ENCODE measurements at regions not wholly inside any gene's neighbourhood (a gene's known extent, or its start where the extent isn't known, plus 50 kb on each side); places are given as distances from the start of the nearest gene placed in this dataset.

GRCh38 chr4:119729835-119730670 is 101.4 kb upstream of the PDE5A start:
- H3K4me3 Mint-ChIP-seq: no peak overlapping the region
- Histone ChIP-seq H3K27ac (ENCODE audit: low read depth in 1 of 2, low read length in 2 of 2) (no peak overlapping the region), H3K4me3 (ENCODE audit: low read length) (no peak overlapping the region), H3K9me3 (ENCODE audit: control insufficient read depth in 1 of 2, insufficient read depth in 1 of 2, low read length in 2 of 2) (no peaks in the 10 kb centered on the region), H3K4me1 (ENCODE audit: insufficient read depth, low read length) (no peaks in the 10 kb centered on the region), H3K36me3 (ENCODE audit: insufficient read depth, low read length) (no peaks in the 10 kb centered on the region), H3K27me3 (ENCODE audit: control insufficient read depth in 1 of 2, insufficient read depth in 2 of 2, low read length in 2 of 2) (no peaks in the 10 kb centered on the region)
- intact Hi-C loops (cut with DNase I, micrococcal nuclease): no loop called here
- H3K4me1 Mint-ChIP-seq (ENCODE audit: low read depth): no peaks in the 10 kb centered on the region
- DNase-seq: no peak
- peaks cover 13% of the 10 kb centered on the region for H3K27me3 Mint-ChIP-seq
- no peak overlapping the region for H3K27ac Mint-ChIP-seq
- no peak for ATAC-seq (ENCODE audit: poor library complexity)
- ChIA-PET POLR2A (no interaction called here), CTCF (no interaction called here)
- no peaks in the 10 kb centered on the region for H3K9me3 Mint-ChIP-seq
- TF ChIP-seq, protein P1, sequence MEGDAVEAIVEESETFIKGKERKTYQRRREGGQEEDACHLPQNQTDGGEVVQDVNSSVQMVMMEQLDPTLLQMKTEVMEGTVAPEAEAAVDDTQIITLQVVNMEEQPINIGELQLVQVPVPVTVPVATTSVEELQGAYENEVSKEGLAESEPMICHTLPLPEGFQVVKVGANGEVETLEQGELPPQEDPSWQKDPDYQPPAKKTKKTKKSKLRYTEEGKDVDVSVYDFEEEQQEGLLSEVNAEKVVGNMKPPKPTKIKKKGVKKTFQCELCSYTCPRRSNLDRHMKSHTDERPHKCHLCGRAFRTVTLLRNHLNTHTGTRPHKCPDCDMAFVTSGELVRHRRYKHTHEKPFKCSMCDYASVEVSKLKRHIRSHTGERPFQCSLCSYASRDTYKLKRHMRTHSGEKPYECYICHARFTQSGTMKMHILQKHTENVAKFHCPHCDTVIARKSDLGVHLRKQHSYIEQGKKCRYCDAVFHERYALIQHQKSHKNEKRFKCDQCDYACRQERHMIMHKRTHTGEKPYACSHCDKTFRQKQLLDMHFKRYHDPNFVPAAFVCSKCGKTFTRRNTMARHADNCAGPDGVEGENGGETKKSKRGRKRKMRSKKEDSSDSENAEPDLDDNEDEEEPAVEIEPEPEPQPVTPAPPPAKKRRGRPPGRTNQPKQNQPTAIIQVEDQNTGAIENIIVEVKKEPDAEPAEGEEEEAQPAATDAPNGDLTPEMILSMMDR (IDR thresholded peaks at IDR 0.05): no peak
- no peaks in the 10 kb centered on the region for H3K36me3 Mint-ChIP-seq (ENCODE audit: low read depth)

GRCh38 chr4:119728692-119729593 is 100.3 kb upstream of the PDE5A start:
- Mint-ChIP-seq H3K27me3 (peaks cover 12% of the 10 kb centered on the region), H3K27ac (no peak overlapping the region), H3K36me3 (ENCODE audit: low read depth) (no peaks in the 10 kb centered on the region), H3K9me3 (no peaks in the 10 kb centered on the region), H3K4me3 (no peak overlapping the region), H3K4me1 (ENCODE audit: low read depth) (no peaks in the 10 kb centered on the region)
- no peak for DNase-seq
- POLR2A ChIA-PET: no interaction called here
- Histone ChIP-seq H3K27ac (ENCODE audit: low read depth in 1 of 2, low read length in 2 of 2) (no peak overlapping the region), H3K9me3 (ENCODE audit: control insufficient read depth in 1 of 2, insufficient read depth in 1 of 2, low read length in 2 of 2) (no peaks in the 10 kb centered on the region), H3K36me3 (ENCODE audit: insufficient read depth, low read length) (no peaks in the 10 kb centered on the region), H3K27me3 (ENCODE audit: control insufficient read depth in 1 of 2, insufficient read depth in 2 of 2, low read length in 2 of 2) (no peaks in the 10 kb centered on the region), H3K4me1 (ENCODE audit: insufficient read depth, low read length) (no peaks in the 10 kb centered on the region), H3K4me3 (ENCODE audit: low read length) (no peak overlapping the region)
- no peak for ATAC-seq (ENCODE audit: poor library complexity)
- CTCF ChIA-PET: no interaction called here
- TF ChIP-seq, protein P1 (IDR thresholded peaks at IDR 0.05): no peak
- intact Hi-C loops (cut with DNase I, micrococcal nuclease): no loop called here

- ChIA-PET CTCF (no interaction called here), POLR2A (no interaction called here)
- no peak overlapping the region for H3K27ac ChIP-seq (ENCODE audit: low read depth in 1 of 2, low read length in 2 of 2)
- TF ChIP-seq, protein P1 (IDR thresholded peaks at IDR 0.05): no peak
- H3K27me3 ChIP-seq (ENCODE audit: control insufficient read depth in 1 of 2, insufficient read depth in 2 of 2, low read length in 2 of 2): no peaks in the 10 kb centered on the region
- H3K4me1 Mint-ChIP-seq (ENCODE audit: low read depth): no peaks in the 10 kb centered on the region
- H3K4me3 Mint-ChIP-seq: no peak overlapping the region
- ATAC-seq (ENCODE audit: poor library complexity): no peak
- no peaks in the 10 kb centered on the region for H3K9me3 ChIP-seq (ENCODE audit: control insufficient read depth in 1 of 2, insufficient read depth in 1 of 2, low read length in 2 of 2)
- no peak for DNase-seq
- no peak overlapping the region for H3K27ac Mint-ChIP-seq
- intact Hi-C loops (cut with DNase I, micrococcal nuclease): no loop called here
- no peaks in the 10 kb centered on the region for H3K9me3 Mint-ChIP-seq
- H3K27me3 Mint-ChIP-seq: peaks cover 7% of the 10 kb centered on the region
- H3K4me1 ChIP-seq (ENCODE audit: insufficient read depth, low read length): no peaks in the 10 kb centered on the region
- no peaks in the 10 kb centered on the region for H3K36me3 ChIP-seq (ENCODE audit: insufficient read depth, low read length)
- H3K4me3 ChIP-seq (ENCODE audit: low read length): no peak overlapping the region
- H3K36me3 Mint-ChIP-seq (ENCODE audit: low read depth): no peaks in the 10 kb centered on the region
Measured at GRCh38 chr4:119728185-119728584, 99.6 kb upstream of the PDE5A start.
